ENCODE measurements at regions not wholly inside any gene's neighbourhood (a gene's known extent, or its start where the extent isn't known, plus 50 kb on each side); places are given as distances from the start of the nearest gene placed in this dataset.

DNA sequence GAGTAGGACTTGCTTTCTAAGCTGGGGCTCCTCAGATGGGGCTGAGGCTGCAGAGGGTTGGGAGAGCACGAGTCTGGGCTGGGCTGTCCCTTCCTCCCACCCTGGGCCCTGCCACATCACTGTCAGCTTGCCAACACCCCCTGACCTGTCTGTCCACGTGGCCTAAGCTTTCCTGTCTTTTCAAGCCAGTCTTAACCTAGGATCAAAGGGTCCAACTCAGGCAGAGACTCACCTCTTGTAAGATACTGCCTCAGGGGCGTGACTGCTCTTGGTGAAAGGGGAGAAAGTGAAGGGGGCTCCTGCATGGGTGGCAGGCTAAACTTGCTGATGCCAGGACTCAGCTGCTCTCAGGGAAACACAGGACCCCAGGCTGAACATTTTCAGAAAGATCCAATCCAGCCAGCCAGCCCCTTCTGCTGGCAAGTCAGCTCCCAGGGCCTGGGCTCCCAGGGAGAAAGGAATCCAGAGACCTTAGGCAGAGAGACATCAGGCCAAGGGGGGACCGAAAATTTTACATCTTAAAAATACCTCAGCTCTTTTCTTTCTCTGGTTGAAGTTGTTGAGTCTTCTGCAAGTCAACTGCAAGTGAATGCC, 144.2 kb upstream of the ID2 start:
- Histone ChIP-seq H3K27ac (ENCODE audit: low read depth in 1 of 2, low read length in 2 of 2) (no peak overlapping the region), H3K27me3 (ENCODE audit: control insufficient read depth in 4 of 4, insufficient read depth in 4 of 4, low read length in 3 of 4) (no peaks in the 10 kb centered on the region)

GRCh38 chr2:8538531-8538930, 143.3 kb upstream of the ID2 start:
- no peak for DNase-seq (ENCODE audit: low spot score)
- Histone ChIP-seq H3K4me1 (ENCODE audit: control insufficient read depth in 4 of 4, insufficient read depth in 4 of 4, low read length in 3 of 4) (peaks cover 15 to 27% (median 20%) of the 10 kb centered on the region in 4 donors), H3K36me3 (ENCODE audit: control insufficient read depth in 4 of 4, insufficient read depth in 3 of 4, low read depth in 1 of 4, low read length in 3 of 4) (no peaks in the 10 kb centered on the region), H3K27me3 (ENCODE audit: control insufficient read depth in 4 of 4, insufficient read depth in 4 of 4, low read length in 3 of 4) (no peaks in the 10 kb centered on the region), H3K4me3 (ENCODE audit: low read depth in 1 of 3, low read length in 3 of 3) (no peak overlapping the region), H3K9ac (ENCODE audit: low read depth in 1 of 2, low read length in 2 of 2) (no peak overlapping the region), H3K27ac (ENCODE audit: low read depth in 1 of 2, low read length in 2 of 2) (no peak overlapping the region), H3K9me3 (ENCODE audit: control insufficient read depth in 4 of 4, low read length in 3 of 4) (no peaks in the 10 kb centered on the region)
- 85% methylated on average over 9 of the region's 9 CpGs for WGBS
- TF ChIP-seq, protein P1, sequence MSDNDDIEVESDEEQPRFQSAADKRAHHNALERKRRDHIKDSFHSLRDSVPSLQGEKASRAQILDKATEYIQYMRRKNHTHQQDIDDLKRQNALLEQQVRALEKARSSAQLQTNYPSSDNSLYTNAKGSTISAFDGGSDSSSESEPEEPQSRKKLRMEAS (IDR thresholded peaks at IDR 0.05) = no peak
- TF ChIP-seq JUND (IDR thresholded peaks at IDR 0.05) = no peak

More for the DNA sequence above, 144.2 kb upstream of the ID2 start:
- H3K4me1 ChIP-seq (ENCODE audit: control insufficient read depth in 4 of 4, insufficient read depth in 4 of 4, low read length in 3 of 4) = peaks cover 15 to 27% (median 20%) of the 10 kb centered on the region in 4 donors
- no peaks in the 10 kb centered on the region for H3K36me3 ChIP-seq (ENCODE audit: control insufficient read depth in 4 of 4, insufficient read depth in 3 of 4, low read depth in 1 of 4, low read length in 3 of 4)
- no peaks in the 10 kb centered on the region for H3K9me3 ChIP-seq (ENCODE audit: control insufficient read depth in 4 of 4, low read length in 3 of 4)
- no peak for TF ChIP-seq TAF1 (conservative IDR thresholded peaks at IDR 0.05)
- TF ChIP-seq, protein P2, sequence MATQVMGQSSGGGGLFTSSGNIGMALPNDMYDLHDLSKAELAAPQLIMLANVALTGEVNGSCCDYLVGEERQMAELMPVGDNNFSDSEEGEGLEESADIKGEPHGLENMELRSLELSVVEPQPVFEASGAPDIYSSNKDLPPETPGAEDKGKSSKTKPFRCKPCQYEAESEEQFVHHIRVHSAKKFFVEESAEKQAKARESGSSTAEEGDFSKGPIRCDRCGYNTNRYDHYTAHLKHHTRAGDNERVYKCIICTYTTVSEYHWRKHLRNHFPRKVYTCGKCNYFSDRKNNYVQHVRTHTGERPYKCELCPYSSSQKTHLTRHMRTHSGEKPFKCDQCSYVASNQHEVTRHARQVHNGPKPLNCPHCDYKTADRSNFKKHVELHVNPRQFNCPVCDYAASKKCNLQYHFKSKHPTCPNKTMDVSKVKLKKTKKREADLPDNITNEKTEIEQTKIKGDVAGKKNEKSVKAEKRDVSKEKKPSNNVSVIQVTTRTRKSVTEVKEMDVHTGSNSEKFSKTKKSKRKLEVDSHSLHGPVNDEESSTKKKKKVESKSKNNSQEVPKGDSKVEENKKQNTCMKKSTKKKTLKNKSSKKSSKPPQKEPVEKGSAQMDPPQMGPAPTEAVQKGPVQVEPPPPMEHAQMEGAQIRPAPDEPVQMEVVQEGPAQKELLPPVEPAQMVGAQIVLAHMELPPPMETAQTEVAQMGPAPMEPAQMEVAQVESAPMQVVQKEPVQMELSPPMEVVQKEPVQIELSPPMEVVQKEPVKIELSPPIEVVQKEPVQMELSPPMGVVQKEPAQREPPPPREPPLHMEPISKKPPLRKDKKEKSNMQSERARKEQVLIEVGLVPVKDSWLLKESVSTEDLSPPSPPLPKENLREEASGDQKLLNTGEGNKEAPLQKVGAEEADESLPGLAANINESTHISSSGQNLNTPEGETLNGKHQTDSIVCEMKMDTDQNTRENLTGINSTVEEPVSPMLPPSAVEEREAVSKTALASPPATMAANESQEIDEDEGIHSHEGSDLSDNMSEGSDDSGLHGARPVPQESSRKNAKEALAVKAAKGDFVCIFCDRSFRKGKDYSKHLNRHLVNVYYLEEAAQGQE (IDR thresholded peaks at IDR 0.05) = no peak
- no peak for TF ChIP-seq GABPA (IDR thresholded peaks at IDR 0.05 in 1 of 2, conservative IDR thresholded peaks at IDR 0.05 in 1 of 2)
- no peak for TF ChIP-seq HNF4G (IDR thresholded peaks at IDR 0.05)
- TF ChIP-seq EGR1 (IDR thresholded peaks at IDR 0.05; ENCODE audit: low read depth in 2 of 2) = no peak
- TF ChIP-seq, protein P3, sequence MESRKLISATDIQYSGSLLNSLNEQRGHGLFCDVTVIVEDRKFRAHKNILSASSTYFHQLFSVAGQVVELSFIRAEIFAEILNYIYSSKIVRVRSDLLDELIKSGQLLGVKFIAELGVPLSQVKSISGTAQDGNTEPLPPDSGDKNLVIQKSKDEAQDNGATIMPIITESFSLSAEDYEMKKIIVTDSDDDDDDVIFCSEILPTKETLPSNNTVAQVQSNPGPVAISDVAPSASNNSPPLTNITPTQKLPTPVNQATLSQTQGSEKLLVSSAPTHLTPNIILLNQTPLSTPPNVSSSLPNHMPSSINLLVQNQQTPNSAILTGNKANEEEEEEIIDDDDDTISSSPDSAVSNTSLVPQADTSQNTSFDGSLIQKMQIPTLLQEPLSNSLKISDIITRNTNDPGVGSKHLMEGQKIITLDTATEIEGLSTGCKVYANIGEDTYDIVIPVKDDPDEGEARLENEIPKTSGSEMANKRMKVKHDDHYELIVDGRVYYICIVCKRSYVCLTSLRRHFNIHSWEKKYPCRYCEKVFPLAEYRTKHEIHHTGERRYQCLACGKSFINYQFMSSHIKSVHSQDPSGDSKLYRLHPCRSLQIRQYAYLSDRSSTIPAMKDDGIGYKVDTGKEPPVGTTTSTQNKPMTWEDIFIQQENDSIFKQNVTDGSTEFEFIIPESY (IDR thresholded peaks at IDR 0.05) = no peak
- no peak for TF ChIP-seq YY1 (IDR thresholded peaks at IDR 0.05)
- TF ChIP-seq FOXA1 (IDR thresholded peaks at IDR 0.05) = no peak
- TF ChIP-seq NR2F2 (IDR thresholded peaks at IDR 0.05) = no peak
- no peak overlapping the region for H3K9ac ChIP-seq (ENCODE audit: low read depth in 1 of 2, low read length in 2 of 2)
- no peak overlapping the region for H3K4me3 ChIP-seq (ENCODE audit: low read depth in 1 of 3, low read length in 3 of 3)
- DNase-seq (ENCODE audit: low spot score) = no peak
- 84% methylated on average over 4 of the region's 4 CpGs for WGBS

GRCh38 chr2:8538931-8539621, 142.8 kb upstream of the ID2 start:
- no peak overlapping the region for H3K27ac ChIP-seq (ENCODE audit: low read depth in 1 of 2, low read length in 2 of 2)
- no peak for DNase-seq (ENCODE audit: low spot score)
- H3K4me1 ChIP-seq (ENCODE audit: control insufficient read depth in 4 of 4, insufficient read depth in 4 of 4, low read length in 3 of 4) = peaks cover 15 to 29% (median 20%) of the 10 kb centered on the region in 4 donors
- TF ChIP-seq, protein P4, sequence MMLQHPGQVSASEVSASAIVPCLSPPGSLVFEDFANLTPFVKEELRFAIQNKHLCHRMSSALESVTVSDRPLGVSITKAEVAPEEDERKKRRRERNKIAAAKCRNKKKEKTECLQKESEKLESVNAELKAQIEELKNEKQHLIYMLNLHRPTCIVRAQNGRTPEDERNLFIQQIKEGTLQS (IDR thresholded peaks at IDR 0.05) = no peak
- TF ChIP-seq YY1 (IDR thresholded peaks at IDR 0.05) (no peak), NR2F2 (IDR thresholded peaks at IDR 0.05) (no peak), GABPA (IDR thresholded peaks at IDR 0.05 in 1 of 2, conservative IDR thresholded peaks at IDR 0.05 in 1 of 2) (no peak), HNF4G (IDR thresholded peaks at IDR 0.05) (no peak), FOXA1 (IDR thresholded peaks at IDR 0.05) (no peak)
- TF ChIP-seq, protein P2 (IDR thresholded peaks at IDR 0.05) = no peak
- TF ChIP-seq, protein P1 (IDR thresholded peaks at IDR 0.05) = no peak
- no peak overlapping the region for H3K4me3 ChIP-seq (ENCODE audit: low read depth in 1 of 3, low read length in 3 of 3)
- no peaks in the 10 kb centered on the region for H3K36me3 ChIP-seq (ENCODE audit: control insufficient read depth in 4 of 4, insufficient read depth in 3 of 4, low read depth in 1 of 4, low read length in 3 of 4)
- H3K9ac ChIP-seq (ENCODE audit: low read depth in 1 of 2, low read length in 2 of 2) = no peak overlapping the region
- 88% methylated on average over 14 of the region's 14 CpGs for WGBS
- no peaks in the 10 kb centered on the region for H3K27me3 ChIP-seq (ENCODE audit: control insufficient read depth in 4 of 4, insufficient read depth in 4 of 4, low read length in 3 of 4)
- H3K9me3 ChIP-seq (ENCODE audit: control insufficient read depth in 4 of 4, low read length in 3 of 4) = no peaks in the 10 kb centered on the region
